GM23338 (cell line): ENCODE measurements at regions not wholly inside any gene's neighbourhood (a gene's known extent, or its start where the extent isn't known, plus 50 kb on each side); places are given as distances from the start of the nearest gene placed in this dataset.

Source experiments
- ATAC-seq: fragments of 200-7000 bp; cut with Tn5 transposase; 3 replicates; pipeline ENCODE4 v1.9.1; 2020
- DNase-seq: peaks from one replicate; pipeline ENCODE4 v3.0.0-alpha.2; 2015; ENCODE audit warnings: low spot score
- H2AFZ ChIP-seq: fragments of 200-600 bp; sonication (generic); 2 replicates; pipeline ENCODE4 v1.8.0; 2016; ENCODE audit warnings: antibody characterized with exemption, mild to moderate bottlenecking, moderate library complexity
- H3F3A ChIP-seq: fragments of 200-600 bp; sonication (generic); replicated peaks from 2 replicates; pipeline ENCODE4 v1.8.0; 2017; ENCODE audit warnings: antibody characterized with exemption, mixed run types, low read depth
- H3K27ac ChIP-seq: fragments of 200-600 bp; sonication (generic); 2 replicates; pipeline ENCODE4 v1.6.1; 2016; ENCODE audit warnings: low read depth
- H3K27me3 ChIP-seq: fragments of 200-600 bp; sonication (generic); 2 replicates; pipeline ENCODE4 v1.8.0; 2016; ENCODE audit warnings: mild to moderate bottlenecking, mixed run types, moderate library complexity; ENCODE audit not compliant: insufficient read depth
- H3K36me3 ChIP-seq: fragments of 200-600 bp; sonication (generic); 2 replicates; pipeline ENCODE4 v1.8.0; 2016; ENCODE audit warnings: mild to moderate bottlenecking; ENCODE audit not compliant: insufficient read depth
- H3K4me1 ChIP-seq: fragments of 200-600 bp; sonication (generic); 2 replicates; pipeline ENCODE4 v1.8.0; 2016; ENCODE audit warnings: mild to moderate bottlenecking, moderate library complexity; ENCODE audit not compliant: insufficient read depth
- H3K4me2 ChIP-seq: fragments of 200-600 bp; sonication (generic); 2 replicates; pipeline ENCODE4 v1.7.1; 2017; ENCODE audit warnings: mixed run types
- H3K4me3 ChIP-seq: fragments of 200-600 bp; sonication (generic); 2 replicates; pipeline ENCODE4 v1.6.1; 2016; ENCODE audit warnings: mixed run types
- H3K79me2 ChIP-seq: fragments of 200-600 bp; sonication (generic); replicated peaks from 2 replicates; pipeline ENCODE4 v1.8.0; 2017; ENCODE audit warnings: mild to moderate bottlenecking; ENCODE audit not compliant: insufficient read depth
- H3K9me2 ChIP-seq: fragments of 200-600 bp; sonication (generic); 2 replicates; pipeline ENCODE4 v1.8.0; 2017; ENCODE audit not compliant: insufficient read depth
- H4K20me1 ChIP-seq: fragments of 200-600 bp; sonication (generic); replicated peaks from 2 replicates; pipeline ENCODE4 v1.8.0; 2017; ENCODE audit warnings: mild to moderate bottlenecking; ENCODE audit not compliant: insufficient read depth
- H3K27ac Mint-ChIP-seq: 2 replicates; pipeline ENCODE4 v1.8.0; 2020; ENCODE audit warnings: inconsistent platforms, mild to moderate bottlenecking, moderate library complexity, mixed read lengths
- H3K27me3 Mint-ChIP-seq: 3 replicates; pipeline ENCODE4 v1.8.0; 2022; ENCODE audit warnings: low read depth, mild to moderate bottlenecking, moderate library complexity, mixed read lengths, inconsistent platforms; ENCODE audit not compliant: insufficient read depth, poor library complexity
- H3K36me3 Mint-ChIP-seq: 3 replicates; pipeline ENCODE4 v1.8.0; 2021; ENCODE audit warnings: low read depth, mild to moderate bottlenecking, inconsistent platforms, moderate library complexity, mixed read lengths
- H3K4me1 Mint-ChIP-seq: 3 replicates; pipeline ENCODE4 v1.8.0; 2020; ENCODE audit warnings: mild to moderate bottlenecking, inconsistent platforms, mixed read lengths
- H3K4me3 Mint-ChIP-seq: 3 replicates; pipeline ENCODE4 v1.8.0; 2021; ENCODE audit warnings: moderate library complexity, mild to moderate bottlenecking, inconsistent platforms, mixed read lengths
- H3K9me3 Mint-ChIP-seq: 3 replicates; pipeline ENCODE4 v1.8.0; 2020; ENCODE audit warnings: moderate library complexity, mild to moderate bottlenecking, inconsistent platforms, mixed read lengths
- EZH2phosphoT487 ChIP-seq: fragments of 200-600 bp; sonication (generic); IDR thresholded peaks from one replicate; pipeline ENCODE4 v1.8.1; 2018; ENCODE audit warnings: antibody characterized with exemption; ENCODE audit not compliant: unreplicated experiment
- NANOG ChIP-seq: IDR thresholded peaks from 2 replicates; pipeline ENCODE4 v1.6.1; 2016; ENCODE audit warnings: antibody characterized with exemption, borderline replicate concordance
- POLR2AphosphoS5 ChIP-seq: IDR thresholded peaks from 2 replicates; pipeline ENCODE4 v1.6.1; 2016; ENCODE audit warnings: antibody characterized with exemption, low read depth
- REST ChIP-seq: IDR thresholded peaks from one replicate; pipeline ENCODE4 v1.6.1; 2018; ENCODE audit warnings: antibody characterized with exemption; ENCODE audit not compliant: unreplicated experiment
- STAT1 ChIP-seq: IDR thresholded peaks from one replicate; pipeline ENCODE4 v1.6.1; 2016; ENCODE audit warnings: antibody characterized with exemption; ENCODE audit not compliant: unreplicated experiment
- ZNF331 ChIP-seq: fragments of 250-450 bp; sonication (Bioruptor Pico); IDR thresholded peaks from 2 replicates; pipeline ENCODE4 v1.5.0; 2020; ENCODE audit warnings: low read depth, mild to moderate bottlenecking, moderate library complexity
- TF ChIP-seq, protein P1 (sequence below): fragments of 250-450 bp; sonication (Bioruptor Pico); IDR thresholded peaks from 2 replicates; pipeline ENCODE4 v1.5.0; 2020; ENCODE audit warnings: mild to moderate bottlenecking, moderate library complexity

- Histone ChIP-seq H3F3A (no peaks in the 10 kb centered on the region), H3K36me3 (no peaks in the 10 kb centered on the region), H3K9me2 (0 out of 2 replicates have a peak, but pooled peaks cover 7% of the 10 kb centered on the region), H2AFZ (no peak overlapping the region), H4K20me1 (no peaks in the 10 kb centered on the region), H3K4me2 (no peak overlapping the region), H3K79me2 (no peaks in the 10 kb centered on the region), H3K27ac (no peak overlapping the region), H3K27me3 (no peaks in the 10 kb centered on the region), H3K4me3 (no peak overlapping the region), H3K4me1 (no peaks in the 10 kb centered on the region)
- H3K27me3 Mint-ChIP-seq: peaks cover 3% of the 10 kb centered on the region
- no peak for DNase-seq
- TF ChIP-seq EZH2phosphoT487 (no peak), POLR2AphosphoS5 (no peak), STAT1 (no peak), ZNF331 (CRISPR knock-in tag) (no peak), REST (no peak), NANOG (no peak)
- TF ChIP-seq, protein P1, sequence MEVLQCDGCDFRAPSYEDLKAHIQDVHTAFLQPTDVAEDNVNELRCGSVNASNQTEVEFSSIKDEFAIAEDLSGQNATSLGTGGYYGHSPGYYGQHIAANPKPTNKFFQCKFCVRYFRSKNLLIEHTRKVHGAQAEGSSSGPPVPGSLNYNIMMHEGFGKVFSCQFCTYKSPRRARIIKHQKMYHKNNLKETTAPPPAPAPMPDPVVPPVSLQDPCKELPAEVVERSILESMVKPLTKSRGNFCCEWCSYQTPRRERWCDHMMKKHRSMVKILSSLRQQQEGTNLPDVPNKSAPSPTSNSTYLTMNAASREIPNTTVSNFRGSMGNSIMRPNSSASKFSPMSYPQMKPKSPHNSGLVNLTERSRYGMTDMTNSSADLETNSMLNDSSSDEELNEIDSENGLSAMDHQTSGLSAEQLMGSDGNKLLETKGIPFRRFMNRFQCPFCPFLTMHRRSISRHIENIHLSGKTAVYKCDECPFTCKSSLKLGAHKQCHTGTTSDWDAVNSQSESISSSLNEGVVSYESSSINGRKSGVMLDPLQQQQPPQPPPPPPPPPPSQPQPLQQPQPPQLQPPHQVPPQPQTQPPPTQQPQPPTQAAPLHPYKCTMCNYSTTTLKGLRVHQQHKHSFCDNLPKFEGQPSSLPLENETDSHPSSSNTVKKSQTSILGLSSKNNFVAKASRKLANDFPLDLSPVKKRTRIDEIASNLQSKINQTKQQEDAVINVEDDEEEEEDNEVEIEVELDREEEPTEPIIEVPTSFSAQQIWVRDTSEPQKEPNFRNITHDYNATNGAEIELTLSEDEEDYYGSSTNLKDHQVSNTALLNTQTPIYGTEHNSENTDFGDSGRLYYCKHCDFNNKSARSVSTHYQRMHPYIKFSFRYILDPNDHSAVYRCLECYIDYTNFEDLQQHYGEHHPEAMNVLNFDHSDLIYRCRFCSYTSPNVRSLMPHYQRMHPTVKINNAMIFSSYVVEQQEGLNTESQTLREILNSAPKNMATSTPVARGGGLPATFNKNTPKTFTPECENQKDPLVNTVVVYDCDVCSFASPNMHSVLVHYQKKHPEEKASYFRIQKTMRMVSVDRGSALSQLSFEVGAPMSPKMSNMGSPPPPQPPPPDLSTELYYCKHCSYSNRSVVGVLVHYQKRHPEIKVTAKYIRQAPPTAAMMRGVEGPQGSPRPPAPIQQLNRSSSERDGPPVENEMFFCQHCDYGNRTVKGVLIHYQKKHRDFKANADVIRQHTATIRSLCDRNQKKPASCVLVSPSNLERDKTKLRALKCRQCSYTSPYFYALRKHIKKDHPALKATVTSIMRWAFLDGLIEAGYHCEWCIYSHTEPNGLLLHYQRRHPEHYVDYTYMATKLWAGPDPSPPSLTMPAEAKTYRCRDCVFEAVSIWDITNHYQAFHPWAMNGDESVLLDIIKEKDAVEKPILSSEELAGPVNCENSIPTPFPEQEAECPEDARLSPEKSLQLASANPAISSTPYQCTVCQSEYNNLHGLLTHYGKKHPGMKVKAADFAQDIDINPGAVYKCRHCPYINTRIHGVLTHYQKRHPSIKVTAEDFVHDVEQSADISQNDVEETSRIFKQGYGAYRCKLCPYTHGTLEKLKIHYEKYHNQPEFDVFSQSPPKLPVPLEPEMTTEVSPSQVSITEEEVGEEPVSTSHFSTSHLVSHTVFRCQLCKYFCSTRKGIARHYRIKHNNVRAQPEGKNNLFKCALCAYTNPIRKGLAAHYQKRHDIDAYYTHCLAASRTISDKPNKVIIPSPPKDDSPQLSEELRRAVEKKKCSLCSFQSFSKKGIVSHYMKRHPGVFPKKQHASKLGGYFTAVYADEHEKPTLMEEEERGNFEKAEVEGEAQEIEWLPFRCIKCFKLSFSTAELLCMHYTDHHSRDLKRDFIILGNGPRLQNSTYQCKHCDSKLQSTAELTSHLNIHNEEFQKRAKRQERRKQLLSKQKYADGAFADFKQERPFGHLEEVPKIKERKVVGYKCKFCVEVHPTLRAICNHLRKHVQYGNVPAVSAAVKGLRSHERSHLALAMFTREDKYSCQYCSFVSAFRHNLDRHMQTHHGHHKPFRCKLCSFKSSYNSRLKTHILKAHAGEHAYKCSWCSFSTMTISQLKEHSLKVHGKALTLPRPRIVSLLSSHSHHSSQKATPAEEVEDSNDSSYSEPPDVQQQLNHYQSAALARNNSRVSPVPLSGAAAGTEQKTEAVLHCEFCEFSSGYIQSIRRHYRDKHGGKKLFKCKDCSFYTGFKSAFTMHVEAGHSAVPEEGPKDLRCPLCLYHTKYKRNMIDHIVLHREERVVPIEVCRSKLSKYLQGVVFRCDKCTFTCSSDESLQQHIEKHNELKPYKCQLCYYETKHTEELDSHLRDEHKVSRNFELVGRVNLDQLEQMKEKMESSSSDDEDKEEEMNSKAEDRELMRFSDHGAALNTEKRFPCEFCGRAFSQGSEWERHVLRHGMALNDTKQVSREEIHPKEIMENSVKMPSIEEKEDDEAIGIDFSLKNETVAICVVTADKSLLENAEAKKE: no peak
- no peaks in the 10 kb centered on the region for H3K4me1 Mint-ChIP-seq
- no peak overlapping the region for H3K27ac Mint-ChIP-seq
- no peak overlapping the region for H3K4me3 Mint-ChIP-seq
- ATAC-seq: no peak
- no peaks in the 10 kb centered on the region for H3K9me3 Mint-ChIP-seq
- no peaks in the 10 kb centered on the region for H3K36me3 Mint-ChIP-seq
Measured at GRCh38 chr20:22887796-22888195, 147.3 kb upstream of the SSTR4 start.
